GM19372 (cell line): ENCODE measurements at regions not wholly inside any gene's neighbourhood (a gene's known extent, or its start where the extent isn't known, plus 50 kb on each side); places are given as distances from the start of the nearest gene placed in this dataset.

Source experiments
- ATAC-seq: cut with Tn5 transposase; IDR thresholded peaks from one replicate; pipeline ENCODE4 v1.9.1; 2021; ENCODE audit warnings: mild to moderate bottlenecking, low read depth, moderate library complexity; ENCODE audit not compliant: unreplicated experiment

DNA sequence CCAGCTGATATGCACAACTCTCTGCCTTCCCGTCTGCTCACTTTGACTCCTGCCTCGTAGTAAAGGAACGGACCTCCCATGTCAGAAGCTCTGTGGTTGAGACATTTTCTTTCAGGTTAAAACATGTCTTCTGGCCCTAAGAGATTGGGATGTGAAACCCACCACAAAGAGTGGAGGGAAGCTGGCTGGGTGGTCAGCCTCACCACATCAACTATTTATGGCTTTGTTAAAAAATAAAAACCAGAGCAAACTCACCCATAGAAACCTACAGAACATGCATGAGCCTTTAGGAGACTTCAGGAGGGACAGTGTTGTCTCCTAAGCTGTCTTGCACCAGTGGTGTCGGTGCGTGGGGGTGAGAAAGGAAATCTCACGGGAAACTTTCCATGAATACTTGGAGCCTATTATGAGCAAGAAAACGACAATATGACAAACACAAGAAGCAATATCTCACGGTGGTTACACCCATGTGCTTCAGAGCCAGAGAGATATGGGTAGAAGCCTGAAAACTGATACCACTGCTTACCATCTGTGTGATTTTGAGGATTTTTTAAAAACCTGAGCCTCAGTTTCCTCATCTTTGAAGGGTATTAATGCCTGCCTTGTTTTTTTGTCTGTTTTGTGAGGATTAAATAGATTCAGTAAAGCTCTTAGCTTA is 61.7 kb upstream of the XYLT1 start:
- ATAC-seq, result no peak

DNA sequence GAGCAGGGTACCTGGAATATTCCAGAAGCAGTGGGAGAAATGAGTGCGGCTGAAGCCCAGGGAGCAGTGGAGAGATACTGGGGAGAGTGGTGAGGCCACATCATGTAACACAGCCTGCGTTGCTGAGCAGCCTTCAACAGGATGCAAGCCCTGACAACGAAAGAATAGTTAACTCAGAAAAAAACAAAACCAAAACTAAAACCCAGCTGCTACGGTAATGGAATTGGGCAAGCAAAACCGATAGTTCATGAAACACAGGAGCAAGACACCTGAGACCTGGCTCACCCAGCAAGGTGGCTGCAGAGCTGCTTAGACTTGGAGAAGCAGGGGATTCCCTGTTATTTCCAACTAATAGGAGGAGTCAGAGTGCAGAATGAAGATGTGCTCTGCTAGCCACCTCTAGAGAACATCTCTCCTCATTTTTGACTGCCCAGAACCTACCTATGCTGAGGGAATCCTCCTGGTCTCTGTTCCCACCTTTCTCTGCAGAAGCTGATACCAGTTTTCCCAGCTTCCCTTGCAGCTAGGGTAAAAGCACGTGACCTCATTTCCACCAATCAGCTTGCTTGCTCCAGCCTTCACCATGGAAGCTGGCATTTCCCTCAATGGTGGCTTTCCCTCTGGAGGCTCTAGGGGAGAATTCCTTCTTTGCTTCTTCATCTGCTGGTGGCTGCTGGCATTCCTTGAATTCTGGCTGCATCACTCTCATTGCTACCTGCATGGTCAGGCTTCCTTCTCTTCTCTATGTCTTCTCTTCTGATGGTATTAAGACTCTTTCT is 59.4 kb upstream of the XYLT1 start:
- ATAC-seq, result peak; percentile 77

DNA sequence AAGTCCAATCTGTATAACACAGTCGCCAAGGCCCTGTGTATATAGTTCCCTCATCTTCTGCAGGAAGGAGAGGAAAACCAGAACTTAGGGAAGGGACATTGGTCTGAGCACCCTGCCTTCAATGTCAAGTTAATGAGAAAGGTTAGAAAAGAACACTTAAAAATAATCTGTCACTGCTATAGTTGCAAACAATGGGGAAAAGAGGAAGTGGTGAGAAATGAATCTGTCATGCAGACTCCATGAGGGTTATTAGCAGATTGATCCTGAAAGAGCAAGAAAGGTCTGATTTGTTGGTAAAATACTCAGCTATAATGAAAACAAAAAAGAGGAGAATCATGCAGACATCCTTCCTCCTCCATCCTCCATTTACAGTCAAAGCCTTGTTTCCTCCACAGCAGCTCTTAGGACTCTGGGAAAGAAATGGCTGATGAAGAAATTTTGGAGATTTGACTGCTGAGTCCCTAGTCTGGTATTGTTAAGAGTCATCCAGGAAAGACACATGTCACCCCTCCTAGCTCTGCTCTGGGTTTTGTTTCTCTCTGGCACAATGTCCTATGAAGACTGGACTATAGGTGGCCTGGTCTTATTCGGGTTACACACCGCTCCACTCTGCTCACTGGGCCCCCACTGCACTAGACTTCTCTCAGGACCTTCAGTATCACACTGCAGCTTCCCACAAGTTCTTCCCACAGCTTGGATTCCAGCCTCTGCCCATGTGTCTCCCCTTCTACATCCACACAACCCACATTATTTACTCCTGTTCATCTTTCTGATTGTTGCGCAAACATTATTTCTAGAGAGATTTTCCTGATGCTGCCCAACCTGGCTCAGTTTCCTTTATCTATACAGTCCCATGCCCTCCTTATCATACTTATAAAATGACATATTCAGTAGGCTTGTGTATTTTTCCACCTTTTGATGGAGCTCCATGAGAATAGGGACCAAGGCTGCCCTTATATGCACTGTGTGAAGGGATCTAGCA is 56.5 kb upstream of the XYLT1 start:
- ATAC-seq, result no peak

GRCh38 chr16:17524656-17525055 is 53.9 kb upstream of the XYLT1 start:
- ATAC-seq, result no peak

DNA sequence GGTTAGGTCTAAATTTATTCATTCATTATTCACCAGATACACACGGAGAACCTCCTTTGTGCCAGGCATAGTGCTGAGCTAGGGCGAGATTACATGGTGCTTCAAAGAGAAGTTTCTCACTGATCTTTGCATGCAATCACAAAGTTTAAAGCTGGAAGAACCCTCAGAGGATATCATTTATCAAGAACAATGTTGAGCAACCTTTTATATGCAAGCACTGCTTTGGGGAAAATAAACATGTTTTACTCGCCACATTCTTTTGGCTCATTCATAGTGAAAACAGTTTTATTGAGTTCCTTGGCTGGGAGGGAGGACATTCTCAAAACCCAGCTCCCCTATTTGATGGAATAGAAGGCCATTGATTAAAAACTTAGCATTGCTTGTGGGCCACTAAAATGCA is 49.8 kb upstream of the XYLT1 start:
- ATAC-seq, result no peak
